ENCODE measurements at regions not wholly inside any gene's neighbourhood (a gene's known extent, or its start where the extent isn't known, plus 50 kb on each side); places are given as distances from the start of the nearest gene placed in this dataset.

DNA sequence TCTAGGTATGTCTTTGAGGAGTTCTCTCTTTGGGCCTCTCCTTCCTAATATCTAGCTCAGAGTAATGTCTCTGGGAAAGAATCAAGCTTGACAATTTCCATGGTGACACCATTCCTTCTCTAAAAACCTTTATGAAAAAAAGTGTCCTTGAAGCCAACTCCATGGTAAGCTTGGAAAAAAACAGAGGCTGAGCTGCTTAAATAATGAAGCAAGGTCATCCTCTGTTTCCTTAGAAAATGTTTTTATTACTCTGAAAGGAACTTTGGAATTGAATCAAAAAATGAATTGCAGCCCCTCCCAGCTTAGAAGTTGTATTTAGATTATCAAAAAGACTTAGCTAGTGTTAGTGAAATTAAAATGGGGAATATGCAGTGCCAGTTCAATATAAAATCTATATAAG, 166.1 kb upstream of the KITLG start:
- TF ChIP-seq, protein P1, sequence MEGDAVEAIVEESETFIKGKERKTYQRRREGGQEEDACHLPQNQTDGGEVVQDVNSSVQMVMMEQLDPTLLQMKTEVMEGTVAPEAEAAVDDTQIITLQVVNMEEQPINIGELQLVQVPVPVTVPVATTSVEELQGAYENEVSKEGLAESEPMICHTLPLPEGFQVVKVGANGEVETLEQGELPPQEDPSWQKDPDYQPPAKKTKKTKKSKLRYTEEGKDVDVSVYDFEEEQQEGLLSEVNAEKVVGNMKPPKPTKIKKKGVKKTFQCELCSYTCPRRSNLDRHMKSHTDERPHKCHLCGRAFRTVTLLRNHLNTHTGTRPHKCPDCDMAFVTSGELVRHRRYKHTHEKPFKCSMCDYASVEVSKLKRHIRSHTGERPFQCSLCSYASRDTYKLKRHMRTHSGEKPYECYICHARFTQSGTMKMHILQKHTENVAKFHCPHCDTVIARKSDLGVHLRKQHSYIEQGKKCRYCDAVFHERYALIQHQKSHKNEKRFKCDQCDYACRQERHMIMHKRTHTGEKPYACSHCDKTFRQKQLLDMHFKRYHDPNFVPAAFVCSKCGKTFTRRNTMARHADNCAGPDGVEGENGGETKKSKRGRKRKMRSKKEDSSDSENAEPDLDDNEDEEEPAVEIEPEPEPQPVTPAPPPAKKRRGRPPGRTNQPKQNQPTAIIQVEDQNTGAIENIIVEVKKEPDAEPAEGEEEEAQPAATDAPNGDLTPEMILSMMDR (IDR thresholded peaks at IDR 0.05), result no peak
- no peak for TF ChIP-seq POLR2A (IDR thresholded peaks at IDR 0.05)
